Psoas muscle (tissue), 7 donors: ENCODE measurements at regions not wholly inside any gene's neighbourhood (a gene's known extent, or its start where the extent isn't known, plus 50 kb on each side); places are given as distances from the start of the nearest gene placed in this dataset.

Experiments used
- ATAC-seq, 4 donors: fragments of 200-7000 bp; cut with Tn5 transposase; one replicate each; pipeline ENCODE4 v1.9.1; 2020; ENCODE audit warnings: moderate library complexity in 3 of 4, mild to moderate bottlenecking in 2 of 4
- DNase-seq, 2 donors: peaks; one replicate each; pipeline ENCODE4 v3.0.0-alpha.2; 2020
- H3K27ac ChIP-seq: fragments of 200-600 bp; one replicate; pipeline ENCODE4 v1.8.0; 2022
- H3K27me3 ChIP-seq, 3 donors: fragments of 200-600 bp in 1 of 3; one replicate each; pipeline versions ENCODE4 v1.6.1 to v1.8.0; 2013 to 2022; ENCODE audit warnings: low read length in 2 of 3, mild to moderate bottlenecking in 2 of 3, moderate library complexity in 1 of 3; ENCODE audit not compliant: insufficient read depth in 3 of 3
- H3K36me3 ChIP-seq, 2 donors: fragments of 200-600 bp in 1 of 2; one replicate each; pipeline versions ENCODE4 v1.6.1 to v1.8.0; 2013 to 2022; ENCODE audit warnings: low read depth in 1 of 2, mild to moderate bottlenecking in 1 of 2, moderate library complexity in 1 of 2; ENCODE audit not compliant: insufficient read depth in 1 of 2
- H3K4me1 ChIP-seq: fragments of 200-600 bp; one replicate; pipeline ENCODE4 v1.8.0; 2022
- H3K4me3 ChIP-seq: fragments of 200-600 bp; one replicate; pipeline ENCODE4 v1.8.0; 2022; ENCODE audit warnings: mild to moderate bottlenecking
- H3K9me3 ChIP-seq: fragments of 200-600 bp; one replicate; pipeline ENCODE4 v1.8.0; 2022
- WGBS, 3 donors: extraction: QIAGEN DNeasy Blood & Tissue Kit; methylation state at CpG; one replicate each; pipeline versions ENCODE4 v1.1.6 to v1.1.7; 2013; 5-methylcytosine and 5-hydroxymethylcytosine counted together
- intact Hi-C, 2 donors: fragments of 100-400 bp; cut with DNase I; formaldehyde crosslinking; loops; one replicate each; pipeline versions ENCODE4 v1.11.0 to v1.14.2; 2022
- TF ChIP-seq, protein P1 (sequence below): fragments of 200-600 bp; IDR thresholded peaks from one replicate; pipeline ENCODE4 v1.8.0; 2022; ENCODE audit warnings: antibody characterized with exemption
- donor health status: healthy with polysubstance abuse.
- donor health status: DM: no; HTN: no; CAD: no; lungs with moderate emphysema.
- donor health status: Bipolar disorder and iron deficiency.
- donor health status: healthy.
- donor health status: DM: yes; HTN: yes; CAD: no.
- donor health status: DM: no; HTN: no; CAD: no.
- donor health status: DM: yes; HTN: yes; CAD: no.

DNA sequence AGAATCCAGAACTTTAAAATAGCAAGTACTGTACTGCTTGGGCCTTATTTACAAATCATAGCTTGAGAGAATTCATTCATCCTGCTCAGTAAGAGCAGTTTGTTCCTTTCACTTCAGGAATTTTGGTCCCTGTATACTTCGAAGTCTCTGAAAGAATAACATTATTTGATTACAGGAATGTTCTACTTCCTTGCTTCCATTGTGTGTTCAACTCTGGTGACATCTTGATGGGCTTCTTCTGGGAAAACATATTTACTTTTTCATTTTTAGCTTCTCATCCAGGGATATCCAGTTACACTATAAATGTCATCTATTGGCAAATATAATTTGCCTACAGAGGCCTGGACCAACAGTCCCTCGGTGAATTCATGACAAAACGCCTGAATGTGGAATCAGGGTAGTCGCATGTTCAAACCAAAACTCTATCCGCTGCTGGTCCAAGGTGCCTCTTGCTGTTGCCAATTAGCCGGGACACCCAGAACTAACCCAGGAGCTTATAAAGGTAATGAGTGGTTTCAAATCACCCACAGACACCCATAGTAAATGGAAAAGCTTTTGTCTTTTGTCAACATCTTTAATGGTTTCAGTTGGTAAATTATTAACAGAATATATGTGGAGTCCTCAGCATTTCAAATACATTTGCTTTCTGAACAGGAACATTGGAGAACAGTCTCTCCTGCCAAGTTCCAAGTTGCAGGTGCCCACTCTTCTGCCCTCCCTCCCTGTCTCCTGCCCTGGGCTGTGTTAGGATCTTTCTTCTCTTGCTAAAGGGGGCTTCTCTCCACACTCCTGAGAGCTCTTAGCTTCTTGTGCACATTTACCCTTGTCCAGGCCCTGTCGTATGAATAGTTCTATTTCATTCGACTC lies 162.5 kb upstream of the CITED2 start:
- no peak overlapping the region for H3K27ac ChIP-seq
- TF ChIP-seq, protein P1, sequence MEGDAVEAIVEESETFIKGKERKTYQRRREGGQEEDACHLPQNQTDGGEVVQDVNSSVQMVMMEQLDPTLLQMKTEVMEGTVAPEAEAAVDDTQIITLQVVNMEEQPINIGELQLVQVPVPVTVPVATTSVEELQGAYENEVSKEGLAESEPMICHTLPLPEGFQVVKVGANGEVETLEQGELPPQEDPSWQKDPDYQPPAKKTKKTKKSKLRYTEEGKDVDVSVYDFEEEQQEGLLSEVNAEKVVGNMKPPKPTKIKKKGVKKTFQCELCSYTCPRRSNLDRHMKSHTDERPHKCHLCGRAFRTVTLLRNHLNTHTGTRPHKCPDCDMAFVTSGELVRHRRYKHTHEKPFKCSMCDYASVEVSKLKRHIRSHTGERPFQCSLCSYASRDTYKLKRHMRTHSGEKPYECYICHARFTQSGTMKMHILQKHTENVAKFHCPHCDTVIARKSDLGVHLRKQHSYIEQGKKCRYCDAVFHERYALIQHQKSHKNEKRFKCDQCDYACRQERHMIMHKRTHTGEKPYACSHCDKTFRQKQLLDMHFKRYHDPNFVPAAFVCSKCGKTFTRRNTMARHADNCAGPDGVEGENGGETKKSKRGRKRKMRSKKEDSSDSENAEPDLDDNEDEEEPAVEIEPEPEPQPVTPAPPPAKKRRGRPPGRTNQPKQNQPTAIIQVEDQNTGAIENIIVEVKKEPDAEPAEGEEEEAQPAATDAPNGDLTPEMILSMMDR: no peak
- no peaks in the 10 kb centered on the region for H3K27me3 ChIP-seq
- ATAC-seq (no peak), DNase-seq (no peak)
- WGBS, 3 donors: 76 to 80% (median 78%) methylated on average over 8 of the region's 8 CpGs
- no peaks in the 10 kb centered on the region for H3K36me3 ChIP-seq
- intact Hi-C loops: no loop called here
- no peak overlapping the region for H3K4me3 ChIP-seq
- H3K4me1 ChIP-seq: peaks cover 7% of the 10 kb centered on the region
- no peaks in the 10 kb centered on the region for H3K9me3 ChIP-seq

DNA sequence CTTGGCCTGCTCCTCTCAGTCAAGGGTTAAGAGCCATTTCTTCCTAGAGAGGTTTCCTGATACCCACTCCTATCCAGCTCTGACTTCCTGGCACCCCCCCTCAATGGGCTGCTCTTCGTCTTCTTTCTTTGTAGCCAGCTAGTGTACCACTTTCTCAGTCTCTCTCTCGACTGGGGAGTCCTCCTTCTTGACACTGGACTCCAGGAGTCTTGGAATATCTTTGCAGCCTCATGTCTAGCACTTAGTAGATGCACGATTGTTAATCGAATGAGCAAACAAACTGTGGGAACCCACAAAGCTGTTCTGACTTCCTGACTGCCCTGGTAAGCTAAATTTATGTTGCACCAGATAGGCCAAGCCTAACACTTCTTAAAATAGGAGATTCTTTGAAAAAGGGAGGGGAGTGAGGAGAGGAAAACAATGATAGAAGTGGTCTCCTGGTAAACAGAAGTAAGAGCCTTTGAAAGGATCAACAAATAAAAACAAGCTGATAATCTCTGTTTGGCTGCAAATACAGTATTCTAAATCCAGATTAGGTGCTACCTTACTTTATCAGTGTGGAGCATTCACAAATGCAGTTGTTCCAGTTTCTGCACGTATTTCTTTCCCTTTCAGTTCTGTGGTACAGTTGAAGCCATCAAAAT lies 160.1 kb upstream of the CITED2 start:
- H3K27ac ChIP-seq: no peak overlapping the region
- ATAC-seq: no peak
- WGBS, 3 donors: 59 to 65% (median 61%) methylated on average over 5 of the region's 5 CpGs
- no peaks in the 10 kb centered on the region for H3K27me3 ChIP-seq
- TF ChIP-seq, protein P1: no peak
- no peaks in the 10 kb centered on the region for H3K9me3 ChIP-seq
- H3K36me3 ChIP-seq: no peaks in the 10 kb centered on the region
- no peaks in the 10 kb centered on the region for H3K4me1 ChIP-seq
- no peak overlapping the region for H3K4me3 ChIP-seq
- intact Hi-C loops: no loop called here
- no peak for DNase-seq

- DNase-seq (no peak), ATAC-seq (peak in 2 of 4 donors; percentile 45 to 66)
- intact Hi-C loops: no loop called here
- WGBS, 3 donors: 54 to 59% (median 55%) methylated on average over 11 of the region's 11 CpGs
- no peaks in the 10 kb centered on the region for H3K27me3 ChIP-seq
- no peak overlapping the region for H3K27ac ChIP-seq
- no peaks in the 10 kb centered on the region for H3K9me3 ChIP-seq
- TF ChIP-seq, protein P1: no peak
- H3K4me3 ChIP-seq: no peak overlapping the region
- no peaks in the 10 kb centered on the region for H3K4me1 ChIP-seq
- H3K36me3 ChIP-seq: no peaks in the 10 kb centered on the region
Observed at GRCh38 chr6:139533573-139534471, 159.4 kb upstream of the CITED2 start.

- H3K9me3 ChIP-seq: no peaks in the 10 kb centered on the region
- 86 to 96% (median 90%) methylated on average over 4 of the region's 4 CpGs for WGBS, 3 donors
- intact Hi-C loops: no loop called here
- H3K27ac ChIP-seq: no peak overlapping the region
- no peak for DNase-seq
- TF ChIP-seq, protein P1: no peak
- H3K27me3 ChIP-seq: no peaks in the 10 kb centered on the region
- no peaks in the 10 kb centered on the region for H3K36me3 ChIP-seq
- H3K4me3 ChIP-seq: no peak overlapping the region
- ATAC-seq: no peak
- no peaks in the 10 kb centered on the region for H3K4me1 ChIP-seq
Observed at GRCh38 chr6:139533171-139533570, 158.7 kb upstream of the CITED2 start.
